ENCODE measurements at regions not wholly inside any gene's neighbourhood (a gene's known extent, or its start where the extent isn't known, plus 50 kb on each side); places are given as distances from the start of the nearest gene placed in this dataset.

- no peaks in the 10 kb centered on the region for H3K36me3 ChIP-seq
- DNase-seq (ENCODE audit: low spot score), result no peak
- no peaks in the 10 kb centered on the region for H3K9me3 ChIP-seq
- no peaks in the 10 kb centered on the region for H3K27me3 ChIP-seq (replicated peaks; ENCODE audit: insufficient read depth)
- H3K4me3 ChIP-seq, result no peak overlapping the region
- WGBS, result 70% methylated on average over 1 of the region's 1 CpG
- intact Hi-C loops (cut with DNase I), result no loop called here
- no peak overlapping the region for H3K27ac ChIP-seq
- TF ChIP-seq CTCF (IDR thresholded peaks at IDR 0.05), result no peak
- TF ChIP-seq POLR2A (IDR thresholded peaks at IDR 0.05), result no peak
- no peak for TF ChIP-seq POLR2AphosphoS5 (IDR thresholded peaks at IDR 0.05)
- H3K4me1 ChIP-seq (replicated peaks), result no peaks in the 10 kb centered on the region
Observed at GRCh38 chr18:53819671-53820070, 404.8 kb downstream of the MBD2 start.

DNA sequence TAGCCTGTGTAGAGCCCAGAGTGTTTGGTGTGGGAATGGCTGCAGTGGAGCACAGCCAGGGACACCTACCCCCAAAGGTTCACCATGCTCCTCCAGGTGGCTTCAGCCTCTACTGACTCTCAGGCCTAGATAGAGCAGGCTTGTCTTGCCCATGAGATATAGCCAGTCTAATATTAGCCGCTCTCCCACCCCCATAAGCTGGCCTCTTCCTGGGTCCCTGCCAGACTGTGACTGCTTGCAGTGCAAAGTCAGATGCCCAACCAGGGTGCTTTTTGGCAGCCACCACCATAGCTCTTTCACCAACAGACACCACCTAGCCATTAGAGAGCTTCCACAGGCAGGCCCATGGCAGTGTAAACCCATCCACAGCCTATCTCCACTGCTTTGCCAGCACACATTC, 405.3 kb downstream of the MBD2 start:
- WGBS, result 100% methylated on average over 1 of the region's 1 CpG
- Histone ChIP-seq H3K27me3 (replicated peaks; ENCODE audit: insufficient read depth) (no peaks in the 10 kb centered on the region), H3K36me3 (no peaks in the 10 kb centered on the region), H3K27ac (no peak overlapping the region), H3K4me3 (no peak overlapping the region), H3K4me1 (replicated peaks) (no peaks in the 10 kb centered on the region), H3K9me3 (no peaks in the 10 kb centered on the region)
- DNase-seq (ENCODE audit: low spot score), result no peak
- intact Hi-C loops (cut with DNase I), result no loop called here
- TF ChIP-seq CTCF (IDR thresholded peaks at IDR 0.05) (no peak), POLR2AphosphoS5 (IDR thresholded peaks at IDR 0.05) (no peak), POLR2A (IDR thresholded peaks at IDR 0.05) (no peak)

DNA sequence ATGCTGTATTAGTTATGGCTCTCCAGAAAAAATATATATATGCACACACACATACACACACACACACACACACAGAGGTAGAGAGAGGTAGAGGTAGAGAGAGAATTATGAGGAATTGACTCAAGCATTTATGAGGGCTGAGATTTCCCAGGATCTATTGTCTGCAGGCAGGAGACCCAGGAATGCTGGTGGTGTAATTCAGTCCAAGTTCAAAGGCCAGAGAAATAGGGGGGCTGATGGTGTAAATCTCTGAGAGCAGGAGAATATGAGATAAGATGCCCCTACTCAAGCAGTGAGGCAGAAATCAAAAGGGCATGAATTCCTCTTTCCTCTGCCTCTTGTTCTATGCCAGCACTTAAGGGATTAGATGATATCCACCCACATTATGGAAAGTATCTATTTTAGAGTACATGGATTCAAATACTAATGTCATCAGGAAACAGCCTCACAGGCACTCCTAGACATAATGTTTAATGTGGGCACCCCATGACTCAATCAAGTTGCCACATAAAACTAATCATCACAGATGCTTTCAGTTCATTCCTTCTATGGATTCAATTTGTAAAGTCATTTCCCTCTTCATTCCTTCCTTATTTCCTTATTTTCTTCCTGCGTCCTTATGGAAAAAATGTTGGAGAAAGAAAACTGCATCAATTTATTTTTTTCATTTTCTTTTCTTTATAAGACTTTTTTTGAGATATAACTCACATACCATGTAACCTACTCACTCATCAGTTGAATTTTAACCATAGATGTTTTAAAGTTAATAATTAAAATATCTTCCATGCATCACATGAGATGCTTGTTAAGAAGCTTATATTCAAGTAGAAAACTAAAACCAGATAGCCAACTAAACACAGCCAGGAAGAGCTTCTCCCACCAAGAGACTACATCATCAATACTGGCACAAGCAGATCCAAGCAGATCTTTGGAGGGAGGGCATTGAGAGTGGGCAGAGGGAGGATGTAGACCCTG, 406.2 kb downstream of the MBD2 start:
- intact Hi-C loops (cut with DNase I), result no loop called here
- no peaks in the 10 kb centered on the region for H3K4me1 ChIP-seq (replicated peaks)
- 86% methylated on average over 1 of the region's 1 CpG for whole genome bisulfite sequencing
- no peaks in the 10 kb centered on the region for H3K27me3 ChIP-seq (replicated peaks; ENCODE audit: insufficient read depth)
- H3K36me3 ChIP-seq, result no peaks in the 10 kb centered on the region
- no peak overlapping the region for H3K27ac ChIP-seq
- H3K9me3 ChIP-seq, result no peaks in the 10 kb centered on the region
- H3K4me3 ChIP-seq, result no peak overlapping the region
- TF ChIP-seq CTCF (IDR thresholded peaks at IDR 0.05), result no peak
- no peak for TF ChIP-seq POLR2AphosphoS5 (IDR thresholded peaks at IDR 0.05)
- DNase-seq (ENCODE audit: low spot score), result no peak

GRCh38 chr18:53800171-53800570, 424.3 kb downstream of the MBD2 start:
- H3K4me1 ChIP-seq (replicated peaks), result no peaks in the 10 kb centered on the region

GRCh38 chr18:53799134-53799533, 425.3 kb downstream of the MBD2 start:
- Histone ChIP-seq H3K27ac (no peak overlapping the region), H3K27me3 (replicated peaks; ENCODE audit: insufficient read depth) (no peaks in the 10 kb centered on the region)
- TF ChIP-seq POLR2AphosphoS5 (IDR thresholded peaks at IDR 0.05), result no peak

More at GRCh38 chr18:53800171-53800570, 424.3 kb downstream of the MBD2 start:
- 90% methylated on average over 2 of the region's 2 CpGs for WGBS
- Histone ChIP-seq H3K4me3 (no peak overlapping the region), H3K27me3 (replicated peaks; ENCODE audit: insufficient read depth) (no peaks in the 10 kb centered on the region), H3K27ac (no peak overlapping the region), H3K36me3 (no peaks in the 10 kb centered on the region), H3K9me3 (no peaks in the 10 kb centered on the region)
- DNase-seq (ENCODE audit: low spot score), result no peak
- intact Hi-C loops (cut with DNase I), result no loop called here
- no peak for TF ChIP-seq POLR2AphosphoS5 (IDR thresholded peaks at IDR 0.05)

DNA sequence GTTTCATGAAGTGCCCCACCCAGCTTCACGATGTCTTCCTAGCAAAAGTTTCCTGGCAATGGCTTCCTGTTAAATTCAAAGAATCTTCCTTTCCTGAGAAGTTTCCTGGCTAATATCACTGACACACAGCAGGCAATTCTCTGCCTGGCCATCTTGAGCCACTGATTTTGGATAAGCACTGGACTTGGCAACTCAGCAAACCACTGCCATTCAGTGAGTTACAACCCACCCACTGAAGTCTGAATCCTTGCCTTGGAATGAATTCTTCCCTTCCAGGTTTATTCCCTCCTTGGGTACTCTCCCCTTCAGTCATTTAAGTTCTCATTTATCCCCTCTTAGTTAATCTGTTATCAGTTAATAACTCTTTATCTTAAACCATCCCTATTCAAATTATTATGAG, 426.0 kb downstream of the MBD2 start:
- intact Hi-C loops (cut with DNase I), result no loop called here
- WGBS, result 80% methylated on average over 1 of the region's 1 CpG
- DNase-seq (ENCODE audit: low spot score), result no peak

More at GRCh38 chr18:53799134-53799533, 425.3 kb downstream of the MBD2 start:
- DNase-seq (ENCODE audit: low spot score), result no peak
- Histone ChIP-seq H3K9me3 (no peaks in the 10 kb centered on the region), H3K4me3 (no peak overlapping the region), H3K36me3 (no peaks in the 10 kb centered on the region), H3K4me1 (replicated peaks) (no peaks in the 10 kb centered on the region)
- intact Hi-C loops (cut with DNase I), result no loop called here

More for the DNA sequence above, 426.0 kb downstream of the MBD2 start:
- no peaks in the 10 kb centered on the region for H3K9me3 ChIP-seq
- no peaks in the 10 kb centered on the region for H3K4me1 ChIP-seq (replicated peaks)
- no peak for TF ChIP-seq CTCF (IDR thresholded peaks at IDR 0.05)
- TF ChIP-seq POLR2A (IDR thresholded peaks at IDR 0.05), result no peak
- no peak for TF ChIP-seq POLR2AphosphoS5 (IDR thresholded peaks at IDR 0.05)
- H3K36me3 ChIP-seq, result no peaks in the 10 kb centered on the region
- H3K27me3 ChIP-seq (replicated peaks; ENCODE audit: insufficient read depth), result no peaks in the 10 kb centered on the region
- H3K4me3 ChIP-seq, result no peak overlapping the region
- no peak overlapping the region for H3K27ac ChIP-seq

Data from prostate gland (tissue), 2 donors.